Right renal cortex interstitium (tissue), 3 donors: ENCODE measurements at regions not wholly inside any gene's neighbourhood (a gene's known extent, or its start where the extent isn't known, plus 50 kb on each side); places are given as distances from the start of the nearest gene placed in this dataset.
A peak's percentile ranks its signal among the peaks of the same experiment; 100 is the strongest.

Source experiments
- DNase-seq, 3 donors: peaks; one replicate each; pipeline ENCODE4 v3.0.0-alpha.2; 2013; ENCODE audit warnings: low read depth in 3 of 3, low spot score in 2 of 3

GRCh38 chr1:165075725-165076370 is 280.7 kb downstream of the LMX1A start:
- DNase-seq = no peak

GRCh38 chr1:165073185-165074007 is 283.1 kb downstream of the LMX1A start:
- DNase-seq = peak in 1 of 3 donors; percentile 24

GRCh38 chr1:165070675-165071074 is 285.8 kb downstream of the LMX1A start:
- no peak for DNase-seq

GRCh38 chr1:165069829-165070228 is 286.7 kb downstream of the LMX1A start:
- DNase-seq = no peak

GRCh38 chr1:165068741-165069140 is 287.8 kb downstream of the LMX1A start:
- no peak for DNase-seq

GRCh38 chr1:165067829-165068228 is 288.7 kb downstream of the LMX1A start:
- DNase-seq = no peak

GRCh38 chr1:165063181-165063965 is 293.1 kb downstream of the LMX1A start:
- no peak for DNase-seq

- no peak for DNase-seq
Observed at GRCh38 chr1:165062346-165062745, 294.2 kb downstream of the LMX1A start.

- DNase-seq = no peak
Observed at GRCh38 chr1:165060285-165060793, 296.2 kb downstream of the LMX1A start.

GRCh38 chr1:165057956-165058355 is 298.6 kb downstream of the LMX1A start:
- DNase-seq = no peak

GRCh38 chr1:165056914-165057313 is 299.6 kb downstream of the LMX1A start:
- DNase-seq = no peak

GRCh38 chr1:165055581-165055980 is 300.9 kb downstream of the LMX1A start:
- no peak for DNase-seq

GRCh38 chr1:165054627-165055026 is 301.9 kb downstream of the LMX1A start:
- DNase-seq = no peak

GRCh38 chr1:165053351-165053750 is 303.2 kb downstream of the LMX1A start:
- no peak for DNase-seq

GRCh38 chr1:165052936-165053335 is 303.6 kb downstream of the LMX1A start:
- no peak for DNase-seq

- no peak for DNase-seq
Observed at GRCh38 chr1:165052431-165052830, 304.1 kb downstream of the LMX1A start.

GRCh38 chr1:165050246-165050645 is 306.3 kb downstream of the LMX1A start:
- DNase-seq = no peak

- DNase-seq = no peak
Observed at GRCh38 chr1:165047994-165048393, 308.5 kb downstream of the LMX1A start.

- no peak for DNase-seq
Observed at GRCh38 chr1:165045902-165046301, 310.6 kb downstream of the LMX1A start.

GRCh38 chr1:165040641-165041040 is 315.9 kb downstream of the LMX1A start:
- no peak for DNase-seq

- no peak for DNase-seq
Observed at GRCh38 chr1:165039996-165040395, 316.5 kb downstream of the LMX1A start.
